ENCODE measurements at regions not wholly inside any gene's neighbourhood (a gene's known extent, or its start where the extent isn't known, plus 50 kb on each side); places are given as distances from the start of the nearest gene placed in this dataset.

DNA sequence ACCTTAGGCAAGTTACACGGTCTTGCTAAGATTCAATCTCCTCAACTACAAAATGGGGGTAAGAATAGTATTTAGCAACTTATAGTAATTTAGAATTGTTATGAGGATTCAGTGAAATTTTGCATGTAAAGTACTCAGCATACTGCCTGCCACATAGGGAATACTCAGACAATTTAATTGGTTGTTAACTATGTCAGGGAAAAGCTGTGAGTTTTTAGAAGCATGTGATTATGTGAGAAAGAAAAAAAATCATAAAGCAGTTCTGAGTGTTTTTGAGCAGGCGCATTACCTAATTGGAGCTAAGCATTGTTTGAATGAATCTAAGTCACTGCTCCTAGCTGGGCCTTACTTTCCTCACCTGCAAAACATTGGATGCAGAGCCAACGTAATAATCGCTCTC lies 287.3 kb upstream of the MTNR1B start:
- TF ChIP-seq MEF2A (IDR thresholded peaks at IDR 0.05; ENCODE audit: borderline replicate concordance, low read depth) (no peak), NRF1 (IDR thresholded peaks at IDR 0.05; ENCODE audit: low read depth, low read length) (no peak), GABPA (IDR thresholded peaks at IDR 0.05; ENCODE audit: low read depth) (no peak), EZH2phosphoT487 (IDR thresholded peaks at IDR 0.05; ENCODE audit: borderline replicate concordance, low read depth) (no peak), GATA2 (CRISPR knock-in tag; IDR thresholded peaks at IDR 0.05) (no peak), MXI1 (IDR thresholded peaks at IDR 0.05; ENCODE audit: low read depth, low read length) (no peak), YY1 (IDR thresholded peaks at IDR 0.05; ENCODE audit: low read depth) (no peak), EP300 (IDR thresholded peaks at IDR 0.05; ENCODE audit: borderline replicate concordance in 1 of 2, low read depth in 1 of 2, low read length in 1 of 2) (no peak), FOXJ3 (CRISPR knock-in tag; IDR thresholded peaks at IDR 0.05) (no peak), TAF1 (IDR thresholded peaks at IDR 0.05; ENCODE audit: borderline replicate concordance, low read depth, low read length) (no peak), SMC3 (IDR thresholded peaks at IDR 0.05; ENCODE audit: low read depth, low read length) (no peak), RAD21 (IDR thresholded peaks at IDR 0.05; ENCODE audit: low read length) (no peak), TEAD4 (IDR thresholded peaks at IDR 0.05; ENCODE audit: borderline replicate concordance, insufficient read depth) (no peak), ELF1 (IDR thresholded peaks at IDR 0.05) (no peak)
- TF ChIP-seq, protein P1, sequence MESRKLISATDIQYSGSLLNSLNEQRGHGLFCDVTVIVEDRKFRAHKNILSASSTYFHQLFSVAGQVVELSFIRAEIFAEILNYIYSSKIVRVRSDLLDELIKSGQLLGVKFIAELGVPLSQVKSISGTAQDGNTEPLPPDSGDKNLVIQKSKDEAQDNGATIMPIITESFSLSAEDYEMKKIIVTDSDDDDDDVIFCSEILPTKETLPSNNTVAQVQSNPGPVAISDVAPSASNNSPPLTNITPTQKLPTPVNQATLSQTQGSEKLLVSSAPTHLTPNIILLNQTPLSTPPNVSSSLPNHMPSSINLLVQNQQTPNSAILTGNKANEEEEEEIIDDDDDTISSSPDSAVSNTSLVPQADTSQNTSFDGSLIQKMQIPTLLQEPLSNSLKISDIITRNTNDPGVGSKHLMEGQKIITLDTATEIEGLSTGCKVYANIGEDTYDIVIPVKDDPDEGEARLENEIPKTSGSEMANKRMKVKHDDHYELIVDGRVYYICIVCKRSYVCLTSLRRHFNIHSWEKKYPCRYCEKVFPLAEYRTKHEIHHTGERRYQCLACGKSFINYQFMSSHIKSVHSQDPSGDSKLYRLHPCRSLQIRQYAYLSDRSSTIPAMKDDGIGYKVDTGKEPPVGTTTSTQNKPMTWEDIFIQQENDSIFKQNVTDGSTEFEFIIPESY (IDR thresholded peaks at IDR 0.05; ENCODE audit: borderline replicate concordance, low read depth): no peak
- TF ChIP-seq, protein P2, sequence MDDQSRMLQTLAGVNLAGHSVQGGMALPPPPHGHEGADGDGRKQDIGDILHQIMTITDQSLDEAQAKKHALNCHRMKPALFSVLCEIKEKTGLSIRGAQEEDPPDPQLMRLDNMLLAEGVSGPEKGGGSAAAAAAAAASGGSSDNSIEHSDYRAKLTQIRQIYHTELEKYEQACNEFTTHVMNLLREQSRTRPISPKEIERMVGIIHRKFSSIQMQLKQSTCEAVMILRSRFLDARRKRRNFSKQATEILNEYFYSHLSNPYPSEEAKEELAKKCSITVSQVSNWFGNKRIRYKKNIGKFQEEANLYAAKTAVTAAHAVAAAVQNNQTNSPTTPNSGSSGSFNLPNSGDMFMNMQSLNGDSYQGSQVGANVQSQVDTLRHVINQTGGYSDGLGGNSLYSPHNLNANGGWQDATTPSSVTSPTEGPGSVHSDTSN (IDR thresholded peaks at IDR 0.05): no peak
- TF ChIP-seq, protein P3, sequence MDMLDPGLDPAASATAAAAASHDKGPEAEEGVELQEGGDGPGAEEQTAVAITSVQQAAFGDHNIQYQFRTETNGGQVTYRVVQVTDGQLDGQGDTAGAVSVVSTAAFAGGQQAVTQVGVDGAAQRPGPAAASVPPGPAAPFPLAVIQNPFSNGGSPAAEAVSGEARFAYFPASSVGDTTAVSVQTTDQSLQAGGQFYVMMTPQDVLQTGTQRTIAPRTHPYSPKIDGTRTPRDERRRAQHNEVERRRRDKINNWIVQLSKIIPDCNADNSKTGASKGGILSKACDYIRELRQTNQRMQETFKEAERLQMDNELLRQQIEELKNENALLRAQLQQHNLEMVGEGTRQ (IDR thresholded peaks at IDR 0.05; ENCODE audit: borderline replicate concordance, low read depth, low read length): no peak
- TF ChIP-seq, protein P4, sequence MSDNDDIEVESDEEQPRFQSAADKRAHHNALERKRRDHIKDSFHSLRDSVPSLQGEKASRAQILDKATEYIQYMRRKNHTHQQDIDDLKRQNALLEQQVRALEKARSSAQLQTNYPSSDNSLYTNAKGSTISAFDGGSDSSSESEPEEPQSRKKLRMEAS (IDR thresholded peaks at IDR 0.05; ENCODE audit: low read depth): no peak
- Histone ChIP-seq H3K79me2 (ENCODE audit: insufficient read depth) (no peaks in the 10 kb centered on the region), H3K9ac (no peak overlapping the region), H4K20me1 (ENCODE audit: insufficient read depth) (no peaks in the 10 kb centered on the region), H3K9me3 (no peaks in the 10 kb centered on the region), H3K27ac (ENCODE audit: low read depth in 2 of 2, low read length in 1 of 2) (no peak overlapping the region), H3F3A (replicated peaks; ENCODE audit: insufficient read depth) (no peaks in the 10 kb centered on the region), H3K36me3 (replicated peaks in 1 of 2; ENCODE audit: control insufficient read depth in 1 of 2, insufficient read depth in 2 of 2, low read length in 1 of 2) (peaks cover 0 to 4% of the 10 kb centered on the region in 2 experiments), H2AFZ (ENCODE audit: low read depth) (no peak overlapping the region), H3K4me1 (ENCODE audit: control insufficient read depth in 1 of 2, insufficient read depth in 2 of 2, low read depth in 1 of 2, low read length in 1 of 2) (peaks cover 0 to 2% of the 10 kb centered on the region in 2 experiments; a peak in 2 of 4 replicates), H3K4me3 (ENCODE audit: low read depth in 2 of 2, low read length in 1 of 2) (no peak overlapping the region), H3K27me3 (ENCODE audit: insufficient read depth) (no peaks in the 10 kb centered on the region), H3K9me2 (no peaks in the 10 kb centered on the region), H3K4me2 (no peak overlapping the region)
- WGBS (ENCODE audit: low lambda C conversion rate): 83% methylated on average over 4 of the region's 4 CpGs
- POLR2A ChIA-PET: no interaction called here
- CTCF ChIA-PET: interaction anchor here (1.5 kb wide), 1 partner anchor 12 kb away, joined by 3 read pairs; no protein-coding TSS in a partner anchor
- DNase-seq: no peak

Data from SK-N-SH (cell line).